GM12878 (cell line): ENCODE measurements at regions not wholly inside any gene's neighbourhood (a gene's known extent, or its start where the extent isn't known, plus 50 kb on each side); places are given as distances from the start of the nearest gene placed in this dataset.

Source experiments
- ESRRA ChIP-seq: IDR thresholded peaks from 2 replicates; pipeline ENCODE4 v1.6.1; 2012; ENCODE audit warnings: mild to moderate bottlenecking, low read length, improper control_type of control experiment
- HDGF ChIP-seq: fragments of 450-650 bp; IDR thresholded peaks from 2 replicates; pipeline ENCODE4 v1.6.1; 2016; ENCODE audit warnings: antibody characterized with exemption
- MXI1 ChIP-seq: fragments of 150-350 bp; IDR thresholded peaks from 2 replicates; pipeline ENCODE4 v1.6.1; 2011; ENCODE audit warnings: low read depth, mild to moderate bottlenecking, inconsistent platforms, low read length, improper control_type of control experiment
- MYC ChIP-seq: IDR thresholded peaks from 2 replicates; pipeline ENCODE4 v1.6.1; 2011; ENCODE audit warnings: mild to moderate bottlenecking, low read length, moderate library complexity, inconsistent platforms; ENCODE audit not compliant: insufficient read depth, insufficient replicate concordance, insufficient read length, severe bottlenecking
- SIX5 ChIP-seq: IDR thresholded peaks from 2 replicates; pipeline ENCODE4 v1.6.1; 2011; ENCODE audit warnings: mild to moderate bottlenecking, low read depth, low read length, moderate library complexity; ENCODE audit not compliant: severe bottlenecking
- TF ChIP-seq, protein P1 (sequence below): IDR thresholded peaks from 2 replicates; pipeline ENCODE4 v1.6.1; 2012; ENCODE audit warnings: low read length, inconsistent platforms
- TF ChIP-seq, protein P2 (sequence below), 3 experiments: IDR thresholded peaks in 2 of 3; conservative IDR thresholded peaks in 1 of 3; 2 replicates each; pipeline ENCODE4 v1.5.1; 2011; ENCODE audit warnings: low read depth in 3 of 3, low read length in 3 of 3, mild to moderate bottlenecking in 3 of 3, control low read depth in 2 of 3, moderate library complexity in 2 of 3, inconsistent platforms in 1 of 3, mixed read lengths in 1 of 3; ENCODE audit not compliant: control insufficient read depth in 2 of 3, insufficient read depth in 1 of 3; ENCODE audit errors: extremely low read depth in 1 of 3
- TF ChIP-seq, protein P3 (sequence below): IDR thresholded peaks from 2 replicates; pipeline ENCODE4 v1.6.1; 2012; ENCODE audit warnings: mild to moderate bottlenecking, low read depth, low read length

DNA sequence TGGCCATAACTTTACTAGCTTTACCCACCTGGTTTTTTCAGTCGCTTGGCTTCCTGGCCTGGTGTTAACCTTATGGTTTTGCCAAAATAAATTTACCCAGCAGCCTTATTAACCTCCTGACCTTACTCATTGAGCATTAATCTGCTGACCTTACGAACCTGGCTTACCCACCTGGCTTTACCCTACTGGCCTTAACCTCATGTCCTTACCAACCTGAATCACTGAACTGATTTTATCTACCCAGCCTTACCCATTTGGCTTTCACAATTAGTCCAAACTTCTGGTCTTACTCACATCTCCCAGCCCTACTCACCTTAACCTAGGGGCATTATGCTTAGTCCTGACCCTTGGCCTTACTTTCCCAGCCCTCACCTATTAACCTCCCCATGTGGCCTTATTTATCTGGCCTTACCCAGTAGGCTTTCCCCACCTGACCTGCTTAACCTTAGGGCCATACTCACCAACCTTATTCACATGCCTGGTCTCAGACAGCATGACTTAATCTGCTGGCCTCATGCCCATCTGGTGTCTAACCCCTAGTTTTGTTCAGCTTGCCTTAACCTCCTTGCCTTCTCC lies 93.4 kb downstream of the IL12A start:
- TF ChIP-seq, protein P1, sequence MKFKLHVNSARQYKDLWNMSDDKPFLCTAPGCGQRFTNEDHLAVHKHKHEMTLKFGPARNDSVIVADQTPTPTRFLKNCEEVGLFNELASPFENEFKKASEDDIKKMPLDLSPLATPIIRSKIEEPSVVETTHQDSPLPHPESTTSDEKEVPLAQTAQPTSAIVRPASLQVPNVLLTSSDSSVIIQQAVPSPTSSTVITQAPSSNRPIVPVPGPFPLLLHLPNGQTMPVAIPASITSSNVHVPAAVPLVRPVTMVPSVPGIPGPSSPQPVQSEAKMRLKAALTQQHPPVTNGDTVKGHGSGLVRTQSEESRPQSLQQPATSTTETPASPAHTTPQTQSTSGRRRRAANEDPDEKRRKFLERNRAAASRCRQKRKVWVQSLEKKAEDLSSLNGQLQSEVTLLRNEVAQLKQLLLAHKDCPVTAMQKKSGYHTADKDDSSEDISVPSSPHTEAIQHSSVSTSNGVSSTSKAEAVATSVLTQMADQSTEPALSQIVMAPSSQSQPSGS = no peak
- TF ChIP-seq ESRRA = no peak
- no peak for TF ChIP-seq HDGF
- no peak for TF ChIP-seq SIX5
- TF ChIP-seq, protein P2, sequence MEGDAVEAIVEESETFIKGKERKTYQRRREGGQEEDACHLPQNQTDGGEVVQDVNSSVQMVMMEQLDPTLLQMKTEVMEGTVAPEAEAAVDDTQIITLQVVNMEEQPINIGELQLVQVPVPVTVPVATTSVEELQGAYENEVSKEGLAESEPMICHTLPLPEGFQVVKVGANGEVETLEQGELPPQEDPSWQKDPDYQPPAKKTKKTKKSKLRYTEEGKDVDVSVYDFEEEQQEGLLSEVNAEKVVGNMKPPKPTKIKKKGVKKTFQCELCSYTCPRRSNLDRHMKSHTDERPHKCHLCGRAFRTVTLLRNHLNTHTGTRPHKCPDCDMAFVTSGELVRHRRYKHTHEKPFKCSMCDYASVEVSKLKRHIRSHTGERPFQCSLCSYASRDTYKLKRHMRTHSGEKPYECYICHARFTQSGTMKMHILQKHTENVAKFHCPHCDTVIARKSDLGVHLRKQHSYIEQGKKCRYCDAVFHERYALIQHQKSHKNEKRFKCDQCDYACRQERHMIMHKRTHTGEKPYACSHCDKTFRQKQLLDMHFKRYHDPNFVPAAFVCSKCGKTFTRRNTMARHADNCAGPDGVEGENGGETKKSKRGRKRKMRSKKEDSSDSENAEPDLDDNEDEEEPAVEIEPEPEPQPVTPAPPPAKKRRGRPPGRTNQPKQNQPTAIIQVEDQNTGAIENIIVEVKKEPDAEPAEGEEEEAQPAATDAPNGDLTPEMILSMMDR (IDR thresholded peaks at IDR 0.05 in 2 of 3, conservative IDR thresholded peaks at IDR 0.05 in 1 of 3; ENCODE audit: control insufficient read depth in 2 of 3, extremely low read depth in 1 of 3, insufficient read depth in 1 of 3, low read depth in 3 of 3, low read length in 3 of 3) = no peak
- TF ChIP-seq, protein P3, sequence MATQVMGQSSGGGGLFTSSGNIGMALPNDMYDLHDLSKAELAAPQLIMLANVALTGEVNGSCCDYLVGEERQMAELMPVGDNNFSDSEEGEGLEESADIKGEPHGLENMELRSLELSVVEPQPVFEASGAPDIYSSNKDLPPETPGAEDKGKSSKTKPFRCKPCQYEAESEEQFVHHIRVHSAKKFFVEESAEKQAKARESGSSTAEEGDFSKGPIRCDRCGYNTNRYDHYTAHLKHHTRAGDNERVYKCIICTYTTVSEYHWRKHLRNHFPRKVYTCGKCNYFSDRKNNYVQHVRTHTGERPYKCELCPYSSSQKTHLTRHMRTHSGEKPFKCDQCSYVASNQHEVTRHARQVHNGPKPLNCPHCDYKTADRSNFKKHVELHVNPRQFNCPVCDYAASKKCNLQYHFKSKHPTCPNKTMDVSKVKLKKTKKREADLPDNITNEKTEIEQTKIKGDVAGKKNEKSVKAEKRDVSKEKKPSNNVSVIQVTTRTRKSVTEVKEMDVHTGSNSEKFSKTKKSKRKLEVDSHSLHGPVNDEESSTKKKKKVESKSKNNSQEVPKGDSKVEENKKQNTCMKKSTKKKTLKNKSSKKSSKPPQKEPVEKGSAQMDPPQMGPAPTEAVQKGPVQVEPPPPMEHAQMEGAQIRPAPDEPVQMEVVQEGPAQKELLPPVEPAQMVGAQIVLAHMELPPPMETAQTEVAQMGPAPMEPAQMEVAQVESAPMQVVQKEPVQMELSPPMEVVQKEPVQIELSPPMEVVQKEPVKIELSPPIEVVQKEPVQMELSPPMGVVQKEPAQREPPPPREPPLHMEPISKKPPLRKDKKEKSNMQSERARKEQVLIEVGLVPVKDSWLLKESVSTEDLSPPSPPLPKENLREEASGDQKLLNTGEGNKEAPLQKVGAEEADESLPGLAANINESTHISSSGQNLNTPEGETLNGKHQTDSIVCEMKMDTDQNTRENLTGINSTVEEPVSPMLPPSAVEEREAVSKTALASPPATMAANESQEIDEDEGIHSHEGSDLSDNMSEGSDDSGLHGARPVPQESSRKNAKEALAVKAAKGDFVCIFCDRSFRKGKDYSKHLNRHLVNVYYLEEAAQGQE = no peak
- no peak for TF ChIP-seq MYC
- no peak for TF ChIP-seq MXI1
